KMS-11 (cell line): ENCODE measurements at regions not wholly inside any gene's neighbourhood (a gene's known extent, or its start where the extent isn't known, plus 50 kb on each side); places are given as distances from the start of the nearest gene placed in this dataset.
"Not testable (repeated sequence)": the region's sequence is repeated elsewhere in the genome, so short reads cannot be mapped to it uniquely, and the experiment has no call there.

ENCODE experiments used
- H2AFZ ChIP-seq: fragments of 200-600 bp; sonication (generic); 2 replicates; pipeline ENCODE4 v1.6.1; 2016; ENCODE audit warnings: antibody characterized with exemption, mixed run types, low read depth
- H3K27ac ChIP-seq: fragments of 200-600 bp; sonication (generic); 2 replicates; pipeline ENCODE4 v1.6.1; 2016; ENCODE audit warnings: mild to moderate bottlenecking, mixed run types
- H3K27me3 ChIP-seq: fragments of 200-600 bp; sonication (generic); 2 replicates; pipeline ENCODE4 v1.6.1; 2017; ENCODE audit warnings: mild to moderate bottlenecking, low read depth, mixed run types, moderate library complexity; ENCODE audit not compliant: insufficient read depth
- H3K36me3 ChIP-seq: fragments of 200-600 bp; sonication (generic); 2 replicates; pipeline ENCODE4 v1.6.1; 2017; ENCODE audit warnings: mild to moderate bottlenecking, mixed run types; ENCODE audit not compliant: insufficient read depth
- H3K4me1 ChIP-seq: fragments of 200-600 bp; sonication (generic); 2 replicates; pipeline ENCODE4 v1.6.1; 2016; ENCODE audit warnings: mild to moderate bottlenecking, low read depth, mixed run types; ENCODE audit not compliant: poor library complexity, severe bottlenecking
- H3K4me2 ChIP-seq: fragments of 200-600 bp; sonication (generic); 2 replicates; pipeline ENCODE4 v1.7.0; 2016; ENCODE audit warnings: mild to moderate bottlenecking, mixed run types
- H3K4me3 ChIP-seq: fragments of 200-600 bp; sonication (generic); IDR thresholded peaks from 2 replicates; pipeline ENCODE4 v1.6.1; 2017; ENCODE audit warnings: low read depth, low read length, mixed read lengths; ENCODE audit not compliant: insufficient read depth
- H3K79me2 ChIP-seq: fragments of 200-600 bp; sonication (generic); 2 replicates; pipeline ENCODE4 v1.6.1; 2016; ENCODE audit warnings: low read depth, mixed run types; ENCODE audit not compliant: insufficient read depth
- H3K9ac ChIP-seq: fragments of 200-600 bp; sonication (generic); 2 replicates; pipeline ENCODE4 v1.6.1; 2016; ENCODE audit warnings: mild to moderate bottlenecking, mixed run types
- H4K20me1 ChIP-seq: fragments of 200-600 bp; sonication (generic); 2 replicates; pipeline ENCODE4 v1.6.1; 2016; ENCODE audit warnings: mild to moderate bottlenecking, mixed run types; ENCODE audit not compliant: insufficient read depth
- TF ChIP-seq, protein P1 (sequence below): fragments of 200-600 bp; sonication (generic); conservative IDR thresholded peaks from 2 replicates; pipeline ENCODE4 v1.6.1; 2017; ENCODE audit warnings: low read depth, mild to moderate bottlenecking, antibody characterized with exemption, low read length, moderate library complexity, mixed read lengths

GRCh38 chr15:92846741-92847140 lies 53.4 kb upstream of the CHD2 start:
- Histone ChIP-seq H3K9ac (no peak overlapping the region), H3K27me3 (no peaks in the 10 kb centered on the region), H3K27ac (no peak overlapping the region), H3K4me2 (no peak overlapping the region; the same call in 1 of the 2 replicates), H4K20me1 (no peaks in the 10 kb centered on the region), H3K4me1 (peaks cover 24% of the 10 kb centered on the region), H3K4me3 (no peak overlapping the region), H2AFZ (no peak overlapping the region), H3K36me3 (no peaks in the 10 kb centered on the region), H3K79me2 (no peaks in the 10 kb centered on the region)
- TF ChIP-seq, protein P1, sequence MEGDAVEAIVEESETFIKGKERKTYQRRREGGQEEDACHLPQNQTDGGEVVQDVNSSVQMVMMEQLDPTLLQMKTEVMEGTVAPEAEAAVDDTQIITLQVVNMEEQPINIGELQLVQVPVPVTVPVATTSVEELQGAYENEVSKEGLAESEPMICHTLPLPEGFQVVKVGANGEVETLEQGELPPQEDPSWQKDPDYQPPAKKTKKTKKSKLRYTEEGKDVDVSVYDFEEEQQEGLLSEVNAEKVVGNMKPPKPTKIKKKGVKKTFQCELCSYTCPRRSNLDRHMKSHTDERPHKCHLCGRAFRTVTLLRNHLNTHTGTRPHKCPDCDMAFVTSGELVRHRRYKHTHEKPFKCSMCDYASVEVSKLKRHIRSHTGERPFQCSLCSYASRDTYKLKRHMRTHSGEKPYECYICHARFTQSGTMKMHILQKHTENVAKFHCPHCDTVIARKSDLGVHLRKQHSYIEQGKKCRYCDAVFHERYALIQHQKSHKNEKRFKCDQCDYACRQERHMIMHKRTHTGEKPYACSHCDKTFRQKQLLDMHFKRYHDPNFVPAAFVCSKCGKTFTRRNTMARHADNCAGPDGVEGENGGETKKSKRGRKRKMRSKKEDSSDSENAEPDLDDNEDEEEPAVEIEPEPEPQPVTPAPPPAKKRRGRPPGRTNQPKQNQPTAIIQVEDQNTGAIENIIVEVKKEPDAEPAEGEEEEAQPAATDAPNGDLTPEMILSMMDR = no peak

GRCh38 chr15:92847841-92848240 lies 52.3 kb upstream of the CHD2 start:
- Histone ChIP-seq H3K4me1 (peaks cover 24% of the 10 kb centered on the region), H3K79me2 (no peaks in the 10 kb centered on the region), H4K20me1 (no peaks in the 10 kb centered on the region), H3K4me2 (no peak overlapping the region), H2AFZ (no peak overlapping the region), H3K9ac (no peak overlapping the region), H3K27ac (no peak overlapping the region), H3K4me3 (no peak overlapping the region), H3K27me3 (no peaks in the 10 kb centered on the region), H3K36me3 (no peaks in the 10 kb centered on the region)
- TF ChIP-seq, protein P1 = no peak

DNA sequence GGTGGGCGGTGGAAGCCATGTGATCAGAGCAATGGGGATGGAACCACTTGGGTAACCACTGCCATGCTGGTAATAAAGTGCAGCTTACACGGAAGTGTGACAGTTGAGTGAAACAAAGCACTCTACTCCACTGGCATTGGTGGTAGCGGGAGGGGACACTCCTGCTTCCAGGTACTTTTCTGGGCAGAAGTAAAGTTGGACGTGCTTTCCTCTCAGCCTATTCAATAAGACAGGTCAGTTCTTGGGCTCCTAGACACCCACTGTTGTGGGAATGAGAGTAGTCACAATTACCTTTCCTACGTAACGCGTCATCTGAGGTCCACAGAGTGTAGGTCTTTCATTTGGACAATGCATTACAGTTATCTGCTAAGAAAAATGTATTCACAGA lies 51.7 kb upstream of the CHD2 start:
- Histone ChIP-seq H3K36me3 (no peaks in the 10 kb centered on the region), H2AFZ (no peak overlapping the region), H3K4me3 (no peak overlapping the region), H3K79me2 (no peaks in the 10 kb centered on the region), H3K27me3 (no peaks in the 10 kb centered on the region), H3K27ac (no peak overlapping the region), H4K20me1 (no peaks in the 10 kb centered on the region), H3K9ac (no peak overlapping the region), H3K4me1 (peaks cover 24% of the 10 kb centered on the region), H3K4me2 (no peak overlapping the region)
- TF ChIP-seq, protein P1 = no peak

GRCh38 chr15:92848852-92849598 lies 51.1 kb upstream of the CHD2 start:
- TF ChIP-seq, protein P1 = no peak
- no peak overlapping the region for H3K4me3 ChIP-seq
- no peaks in the 10 kb centered on the region for H3K27me3 ChIP-seq
- H4K20me1 ChIP-seq = no peaks in the 10 kb centered on the region
- peaks cover 24% of the 10 kb centered on the region for H3K4me1 ChIP-seq
- H3K9ac ChIP-seq = no peak overlapping the region
- H3K4me2 ChIP-seq = no peak overlapping the region
- no peak overlapping the region for H3K27ac ChIP-seq
- H3K79me2 ChIP-seq = no peaks in the 10 kb centered on the region
- no peak overlapping the region for H2AFZ ChIP-seq
- H3K36me3 ChIP-seq = no peaks in the 10 kb centered on the region

- H4K20me1 ChIP-seq, H3K27ac ChIP-seq, H2AFZ ChIP-seq, H3K9ac ChIP-seq, H3K4me2 ChIP-seq, H3K79me2 ChIP-seq, H3K36me3 ChIP-seq, H3K27me3 ChIP-seq, H3K4me3 ChIP-seq: not testable (repeated sequence)
- peaks cover 16% of the 10 kb centered on the region for H3K4me1 ChIP-seq
Observed at GRCh38 chr15:92850218-92850617, 49.9 kb upstream of the CHD2 start.
